Limb (tissue), 2 donors: ENCODE measurements at regions not wholly inside any gene's neighbourhood (a gene's known extent, or its start where the extent isn't known, plus 50 kb on each side); places are given as distances from the start of the nearest gene placed in this dataset.

ENCODE experiments used
- DNase-seq, 2 donors: peaks; one replicate each; pipeline ENCODE4 v3.0.0-alpha.2; 2016; ENCODE audit errors: extremely low spot score in 2 of 2

- no peak for DNase-seq
These were observed 187.5 kb downstream of the ICE1 start for GRCh38 chr5:5609935-5610334.

GRCh38 chr5:5605170-5605764, 182.8 kb downstream of the ICE1 start:
- DNase-seq, result no peak

GRCh38 chr5:5602554-5602953, 180.1 kb downstream of the ICE1 start:
- DNase-seq, result no peak

GRCh38 chr5:5598547-5599113, 176.2 kb downstream of the ICE1 start:
- no peak for DNase-seq

GRCh38 chr5:5593391-5593790, 170.9 kb downstream of the ICE1 start:
- no peak for DNase-seq

GRCh38 chr5:5592541-5592940, 170.1 kb downstream of the ICE1 start:
- no peak for DNase-seq

GRCh38 chr5:5591567-5591966, 169.1 kb downstream of the ICE1 start:
- DNase-seq, result no peak

- no peak for DNase-seq
These were observed 167.4 kb downstream of the ICE1 start for GRCh38 chr5:5589857-5590256.

- DNase-seq, result no peak
These were observed 166.7 kb downstream of the ICE1 start for GRCh38 chr5:5588887-5589826.

- DNase-seq, result no peak
These were observed 165.9 kb downstream of the ICE1 start for GRCh38 chr5:5588386-5588785.

GRCh38 chr5:5587474-5587873, 165.0 kb downstream of the ICE1 start:
- DNase-seq, result no peak

GRCh38 chr5:5586721-5587120, 164.2 kb downstream of the ICE1 start:
- no peak for DNase-seq

GRCh38 chr5:5585751-5586341, 163.4 kb downstream of the ICE1 start:
- no peak for DNase-seq

GRCh38 chr5:5584751-5585150, 162.3 kb downstream of the ICE1 start:
- no peak for DNase-seq

- no peak for DNase-seq
These were observed 161.8 kb downstream of the ICE1 start for GRCh38 chr5:5584236-5584745.

- no peak for DNase-seq
These were observed 161.4 kb downstream of the ICE1 start for GRCh38 chr5:5583832-5584231.

GRCh38 chr5:5583023-5583765, 160.7 kb downstream of the ICE1 start:
- DNase-seq, result no peak

- no peak for DNase-seq
These were observed 158.6 kb downstream of the ICE1 start for GRCh38 chr5:5581080-5581479.

GRCh38 chr5:5576744-5577143, 154.3 kb downstream of the ICE1 start:
- DNase-seq, result no peak

- no peak for DNase-seq
These were observed 153.0 kb downstream of the ICE1 start for GRCh38 chr5:5575461-5575860.

GRCh38 chr5:5573798-5574380, 151.4 kb downstream of the ICE1 start:
- DNase-seq, result no peak
